ENCODE measurements at regions not wholly inside any gene's neighbourhood (a gene's known extent, or its start where the extent isn't known, plus 50 kb on each side); places are given as distances from the start of the nearest gene placed in this dataset.

DNA sequence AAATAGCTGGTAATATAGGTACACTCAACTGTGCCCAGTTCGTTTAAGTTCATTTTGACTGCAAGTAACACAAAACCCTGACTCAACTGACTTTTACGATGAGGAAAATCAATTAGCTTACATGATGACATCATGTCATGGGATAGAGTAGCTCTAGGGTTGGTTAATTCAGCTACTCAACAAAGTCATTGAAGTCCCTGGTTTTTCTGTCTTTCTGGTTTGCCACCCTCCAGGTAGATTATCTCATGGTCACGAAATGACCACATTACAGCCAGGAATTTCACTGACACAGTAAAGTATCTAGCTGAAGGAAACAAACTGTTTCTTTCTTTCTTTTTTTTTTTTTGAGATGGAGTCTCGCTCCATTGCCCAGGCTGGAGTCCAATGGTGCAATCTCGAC, 68.5 kb upstream of the FUT8 start:
- Histone ChIP-seq H3K27me3 (no peaks in the 10 kb centered on the region), H3K27ac (no peak overlapping the region), H3K4me3 (no peak overlapping the region), H3K36me3 (no peaks in the 10 kb centered on the region), H3K4me1 (peaks cover 0 to 12% (median 2%) of the 10 kb centered on the region in 4 donors), H3K9me3 (no peaks in the 10 kb centered on the region)
- WGBS, 2 donors = 94 to 96% methylated on average over 5 of the region's 5 CpGs
- DNase-seq = no peak
- TF ChIP-seq POLR2A (IDR thresholded peaks at IDR 0.05) (no peak), POLR2AphosphoS5 (IDR thresholded peaks at IDR 0.05) (no peak), EP300 (IDR thresholded peaks at IDR 0.05) (no peak)
- no peak for ATAC-seq (ENCODE audit: low FRiP score in 2 of 2)

DNA sequence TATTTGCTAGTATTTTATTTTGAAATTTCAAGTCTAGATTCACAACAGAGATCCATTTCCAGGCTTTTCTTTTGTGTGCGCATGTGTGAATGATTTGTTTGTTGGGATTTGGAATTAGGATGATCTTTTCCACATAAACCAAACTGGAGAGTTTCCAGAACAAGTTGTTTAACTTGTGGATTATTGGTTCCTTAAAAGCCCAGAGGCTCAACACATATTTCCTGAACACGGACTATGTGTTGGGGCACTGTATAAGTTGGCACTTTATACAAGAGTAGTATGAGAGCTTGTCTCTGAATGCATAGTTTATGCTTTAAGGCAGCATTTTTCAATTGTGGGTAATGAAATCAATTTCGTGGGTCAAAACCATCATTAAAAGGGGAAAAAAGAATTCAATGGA, 67.3 kb upstream of the FUT8 start:
- no peak for ATAC-seq (ENCODE audit: low FRiP score in 2 of 2)
- TF ChIP-seq EP300 (IDR thresholded peaks at IDR 0.05) = no peak
- TF ChIP-seq, protein P1, sequence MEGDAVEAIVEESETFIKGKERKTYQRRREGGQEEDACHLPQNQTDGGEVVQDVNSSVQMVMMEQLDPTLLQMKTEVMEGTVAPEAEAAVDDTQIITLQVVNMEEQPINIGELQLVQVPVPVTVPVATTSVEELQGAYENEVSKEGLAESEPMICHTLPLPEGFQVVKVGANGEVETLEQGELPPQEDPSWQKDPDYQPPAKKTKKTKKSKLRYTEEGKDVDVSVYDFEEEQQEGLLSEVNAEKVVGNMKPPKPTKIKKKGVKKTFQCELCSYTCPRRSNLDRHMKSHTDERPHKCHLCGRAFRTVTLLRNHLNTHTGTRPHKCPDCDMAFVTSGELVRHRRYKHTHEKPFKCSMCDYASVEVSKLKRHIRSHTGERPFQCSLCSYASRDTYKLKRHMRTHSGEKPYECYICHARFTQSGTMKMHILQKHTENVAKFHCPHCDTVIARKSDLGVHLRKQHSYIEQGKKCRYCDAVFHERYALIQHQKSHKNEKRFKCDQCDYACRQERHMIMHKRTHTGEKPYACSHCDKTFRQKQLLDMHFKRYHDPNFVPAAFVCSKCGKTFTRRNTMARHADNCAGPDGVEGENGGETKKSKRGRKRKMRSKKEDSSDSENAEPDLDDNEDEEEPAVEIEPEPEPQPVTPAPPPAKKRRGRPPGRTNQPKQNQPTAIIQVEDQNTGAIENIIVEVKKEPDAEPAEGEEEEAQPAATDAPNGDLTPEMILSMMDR (IDR thresholded peaks at IDR 0.05) = no peak
- TF ChIP-seq POLR2AphosphoS5 (IDR thresholded peaks at IDR 0.05) = no peak
- TF ChIP-seq POLR2A (IDR thresholded peaks at IDR 0.05) = no peak
- 69 to 78% methylated on average over 3 of the region's 3 CpGs for WGBS, 2 donors
- no peak overlapping the region for H3K27ac ChIP-seq
- no peak for DNase-seq
- H3K9me3 ChIP-seq = no peaks in the 10 kb centered on the region
- H3K4me3 ChIP-seq = no peak overlapping the region
- no peaks in the 10 kb centered on the region for H3K27me3 ChIP-seq
- no peaks in the 10 kb centered on the region for H3K36me3 ChIP-seq
- peaks cover 0 to 12% (median 2%) of the 10 kb centered on the region in 4 donors for H3K4me1 ChIP-seq

DNA sequence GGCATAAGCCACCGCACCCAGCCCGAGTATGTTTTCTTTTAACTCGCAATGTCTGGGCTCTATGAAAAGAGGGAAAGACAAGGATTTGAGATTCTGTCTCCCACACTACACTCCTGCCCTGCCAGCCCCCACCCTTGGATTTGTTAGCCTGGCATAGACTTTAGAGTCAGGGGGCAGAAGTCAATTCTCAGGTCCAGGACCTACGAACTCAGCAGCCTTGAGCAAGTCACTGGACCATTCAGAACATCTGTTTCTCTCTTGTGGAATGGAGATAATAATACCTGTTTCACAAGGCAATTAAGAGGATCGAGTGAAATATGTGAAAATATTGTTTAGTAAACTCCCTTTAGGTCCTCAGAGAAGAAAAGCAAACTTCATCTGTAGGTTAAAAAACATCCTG, 66.1 kb upstream of the FUT8 start:
- DNase-seq (no peak), ATAC-seq (ENCODE audit: low FRiP score in 2 of 2) (no peak)
- Histone ChIP-seq H3K27ac (peak overlapping the region in 1 of 4 donors; percentile 43), H3K27me3 (no peaks in the 10 kb centered on the region), H3K4me1 (peaks cover 0 to 12% (median 2%) of the 10 kb centered on the region in 4 donors), H3K9me3 (no peaks in the 10 kb centered on the region), H3K36me3 (no peaks in the 10 kb centered on the region), H3K4me3 (no peak overlapping the region)
- WGBS, 2 donors = 87 to 89% methylated on average over 5 of the region's 5 CpGs
- TF ChIP-seq EP300 (IDR thresholded peaks at IDR 0.05) (no peak), POLR2A (IDR thresholded peaks at IDR 0.05) (no peak), POLR2AphosphoS5 (IDR thresholded peaks at IDR 0.05) (no peak)
- TF ChIP-seq, protein P1 (IDR thresholded peaks at IDR 0.05) = no peak

DNA sequence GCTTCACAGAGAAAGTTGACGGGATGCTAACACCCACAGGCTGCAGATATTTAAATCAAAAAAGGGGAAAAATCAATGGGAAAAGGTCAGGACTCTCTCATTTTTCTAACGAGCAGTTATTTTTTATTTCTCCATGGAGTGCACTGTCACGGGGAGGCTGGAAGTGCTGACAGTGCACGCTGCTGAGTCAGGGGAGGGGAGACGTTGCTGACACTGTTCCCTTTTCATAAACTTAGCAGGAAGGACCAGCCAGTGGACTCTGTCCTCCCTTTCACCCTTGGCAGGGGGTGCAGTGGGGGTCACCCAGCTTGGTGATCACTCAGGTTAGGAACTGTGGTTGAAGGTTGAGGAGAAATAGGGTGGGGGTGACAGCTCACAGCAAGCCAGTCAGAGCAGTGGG, 65.6 kb upstream of the FUT8 start:
- TF ChIP-seq POLR2A (IDR thresholded peaks at IDR 0.05) = no peak
- TF ChIP-seq, protein P1 (IDR thresholded peaks at IDR 0.05) = no peak
- TF ChIP-seq EP300 (IDR thresholded peaks at IDR 0.05) = no peak
- TF ChIP-seq POLR2AphosphoS5 (IDR thresholded peaks at IDR 0.05) = no peak
- H3K9me3 ChIP-seq = no peaks in the 10 kb centered on the region
- peak overlapping the region in 1 of 4 donors; percentile 43 for H3K27ac ChIP-seq
- peaks cover 0 to 12% (median 2%) of the 10 kb centered on the region in 4 donors for H3K4me1 ChIP-seq
- no peak overlapping the region for H3K4me3 ChIP-seq
- peak in 1 of 2 donors; percentile 37 for DNase-seq
- no peaks in the 10 kb centered on the region for H3K36me3 ChIP-seq
- WGBS, 2 donors = 47 to 57% methylated on average over 5 of the region's 5 CpGs
- ATAC-seq (ENCODE audit: low FRiP score in 2 of 2) = peak; percentile 31 to 79
- H3K27me3 ChIP-seq = no peaks in the 10 kb centered on the region

DNA sequence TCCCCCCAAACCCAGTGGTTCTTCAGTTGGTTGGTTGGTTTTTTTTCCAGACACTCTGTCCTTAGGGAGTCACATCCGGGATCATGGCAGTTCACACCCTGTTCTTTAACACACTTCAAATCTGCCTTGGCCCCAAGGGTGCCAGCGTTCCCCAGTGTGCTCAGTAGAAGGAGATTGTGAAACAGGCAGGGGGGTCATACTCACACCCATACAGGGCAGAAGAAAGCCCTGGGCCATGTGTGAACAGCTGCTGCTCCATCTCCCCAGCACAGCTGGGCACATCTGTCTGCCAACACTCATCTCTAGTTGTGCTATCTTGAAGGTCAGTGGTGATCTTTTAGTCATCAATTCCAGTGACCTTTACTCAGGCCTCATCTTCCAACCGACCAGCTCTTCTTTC, 64.4 kb upstream of the FUT8 start:
- H3K27me3 ChIP-seq = no peaks in the 10 kb centered on the region
- peaks cover 0 to 12% (median 2%) of the 10 kb centered on the region in 4 donors for H3K4me1 ChIP-seq
- WGBS, 2 donors = 43 to 52% methylated on average over 3 of the region's 3 CpGs
- H3K9me3 ChIP-seq = no peaks in the 10 kb centered on the region
- TF ChIP-seq POLR2A (IDR thresholded peaks at IDR 0.05) (no peak), POLR2AphosphoS5 (IDR thresholded peaks at IDR 0.05) (peak; percentile 62 to 92), EP300 (IDR thresholded peaks at IDR 0.05) (peak in 2 of 4 donors; percentile 12 to 69)
- H3K27ac ChIP-seq = peak overlapping the region in 1 of 4 donors; percentile 6
- H3K36me3 ChIP-seq = no peaks in the 10 kb centered on the region
- ATAC-seq (ENCODE audit: low FRiP score in 2 of 2) (peak; percentile 38 to 83), DNase-seq (peak in 1 of 2 donors; percentile 72)
- H3K4me3 ChIP-seq = no peak overlapping the region

DNA sequence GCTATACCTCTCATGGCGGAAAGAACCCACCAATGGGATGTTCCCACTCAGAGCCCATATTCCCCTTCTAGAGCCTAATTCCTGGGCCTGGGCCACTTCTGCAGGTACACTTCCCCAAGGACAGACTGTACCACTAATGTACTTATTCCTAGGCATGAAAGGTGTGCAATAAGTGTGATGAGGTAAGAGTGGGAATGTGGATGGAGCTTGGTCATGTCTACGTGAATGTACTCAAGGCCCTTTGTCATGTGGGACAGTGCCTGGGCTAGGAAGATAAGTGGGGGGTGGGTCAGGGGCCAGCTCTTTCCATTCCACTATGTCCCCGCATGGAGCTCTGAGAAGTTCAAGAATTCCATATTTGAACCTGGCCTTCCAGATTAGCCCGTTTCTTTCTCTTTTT, 63.4 kb upstream of the FUT8 start:
- TF ChIP-seq EP300 (IDR thresholded peaks at IDR 0.05) (peak in 3 of 4 donors; percentile 44 to 94 (median 67)), POLR2AphosphoS5 (IDR thresholded peaks at IDR 0.05) (peak; percentile 20 to 39), POLR2A (IDR thresholded peaks at IDR 0.05) (no peak)
- no peak overlapping the region for H3K27ac ChIP-seq
- no peaks in the 10 kb centered on the region for H3K36me3 ChIP-seq
- H3K27me3 ChIP-seq = no peaks in the 10 kb centered on the region
- ATAC-seq (ENCODE audit: low FRiP score in 2 of 2) = peak; percentile 38 to 54
- DNase-seq = peak in 1 of 2 donors; percentile 41
- no peaks in the 10 kb centered on the region for H3K9me3 ChIP-seq
- H3K4me1 ChIP-seq = peaks cover 0 to 12% (median 2%) of the 10 kb centered on the region in 4 donors
- no peak overlapping the region for H3K4me3 ChIP-seq
- WGBS, 2 donors = 79 to 91% methylated on average over 4 of the region's 4 CpGs

Data from upper lobe of left lung (tissue), 6 donors.